ENCODE measurements at regions not wholly inside any gene's neighbourhood (a gene's known extent, or its start where the extent isn't known, plus 50 kb on each side); places are given as distances from the start of the nearest gene placed in this dataset.

DNA sequence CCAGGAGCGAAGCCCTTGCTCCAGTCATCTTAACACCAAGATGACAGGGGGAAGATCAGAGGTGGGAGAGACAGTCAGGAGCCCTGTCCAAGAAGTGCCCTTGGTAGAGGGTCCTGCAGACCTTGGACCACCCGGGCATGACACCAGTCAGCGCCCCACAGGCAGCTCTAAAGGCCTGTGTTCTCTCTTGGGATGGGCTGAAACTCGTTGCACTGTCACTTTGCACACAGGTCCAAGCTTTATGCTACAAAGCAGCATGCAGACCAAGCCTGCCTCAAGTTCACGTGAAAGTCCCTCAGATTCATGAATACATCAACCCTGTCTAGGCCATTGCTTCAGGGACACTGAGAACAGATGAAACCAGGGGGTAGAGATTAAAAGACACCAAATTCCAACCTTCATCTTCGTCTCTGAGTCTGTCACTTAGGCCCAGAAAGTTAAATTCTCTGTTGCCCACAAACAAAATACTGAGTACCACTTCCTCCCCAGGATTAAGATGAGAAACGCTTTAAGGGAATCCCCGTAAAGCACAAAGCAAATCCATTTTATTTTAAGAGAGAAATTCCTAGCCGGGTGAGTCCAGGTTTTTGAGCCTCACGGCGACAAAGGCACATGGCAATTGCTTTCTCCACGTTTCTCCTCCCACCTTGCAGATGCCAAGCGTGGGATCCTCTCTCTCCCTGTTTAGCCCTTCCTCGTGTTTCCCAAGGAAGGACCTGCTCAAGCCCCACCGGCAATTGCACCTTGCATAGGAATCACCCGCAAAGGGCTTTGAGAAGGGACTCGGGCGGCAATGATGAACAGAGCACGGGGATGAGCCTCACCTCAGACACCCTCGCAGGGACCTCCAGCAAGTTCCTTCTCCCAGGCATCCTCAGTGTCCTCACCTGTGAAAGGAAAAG lies 75.0 kb upstream of the ID2 start:
- TF ChIP-seq, protein P1, sequence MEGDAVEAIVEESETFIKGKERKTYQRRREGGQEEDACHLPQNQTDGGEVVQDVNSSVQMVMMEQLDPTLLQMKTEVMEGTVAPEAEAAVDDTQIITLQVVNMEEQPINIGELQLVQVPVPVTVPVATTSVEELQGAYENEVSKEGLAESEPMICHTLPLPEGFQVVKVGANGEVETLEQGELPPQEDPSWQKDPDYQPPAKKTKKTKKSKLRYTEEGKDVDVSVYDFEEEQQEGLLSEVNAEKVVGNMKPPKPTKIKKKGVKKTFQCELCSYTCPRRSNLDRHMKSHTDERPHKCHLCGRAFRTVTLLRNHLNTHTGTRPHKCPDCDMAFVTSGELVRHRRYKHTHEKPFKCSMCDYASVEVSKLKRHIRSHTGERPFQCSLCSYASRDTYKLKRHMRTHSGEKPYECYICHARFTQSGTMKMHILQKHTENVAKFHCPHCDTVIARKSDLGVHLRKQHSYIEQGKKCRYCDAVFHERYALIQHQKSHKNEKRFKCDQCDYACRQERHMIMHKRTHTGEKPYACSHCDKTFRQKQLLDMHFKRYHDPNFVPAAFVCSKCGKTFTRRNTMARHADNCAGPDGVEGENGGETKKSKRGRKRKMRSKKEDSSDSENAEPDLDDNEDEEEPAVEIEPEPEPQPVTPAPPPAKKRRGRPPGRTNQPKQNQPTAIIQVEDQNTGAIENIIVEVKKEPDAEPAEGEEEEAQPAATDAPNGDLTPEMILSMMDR (IDR thresholded peaks at IDR 0.05), result no peak
- no peak for TF ChIP-seq POLR2A (IDR thresholded peaks at IDR 0.05; ENCODE audit: low read depth)
- TF ChIP-seq EP300 (IDR thresholded peaks at IDR 0.05), result no peak

Measured in esophagus muscularis mucosa (tissue), 4 donors.